Nucleus accumbens (tissue), 56 donors: ENCODE measurements at regions not wholly inside any gene's neighbourhood (a gene's known extent, or its start where the extent isn't known, plus 50 kb on each side); places are given as distances from the start of the nearest gene placed in this dataset.
"Not testable (repeated sequence)": the region's sequence is repeated elsewhere in the genome, so short reads cannot be mapped to it uniquely, and the experiment has no call there.

ENCODE experiments used
- DNase-seq, 56 donors: peaks; one replicate each; lab custom pipeline; 2025; lab: John Stamatoyannopoulos, UW

- no peak for DNase-seq
These were observed 123.9 kb upstream of the FOXN3 start for GRCh38 chr14:89540830-89541470.

GRCh38 chr14:89540009-89540829 lies 123.2 kb upstream of the FOXN3 start:
- no peak for DNase-seq

- no peak for DNase-seq
These were observed 120.9 kb upstream of the FOXN3 start for GRCh38 chr14:89537911-89538310.

- no peak for DNase-seq
These were observed 118.1 kb upstream of the FOXN3 start for GRCh38 chr14:89534902-89535685.

- DNase-seq = no peak
These were observed 116.7 kb upstream of the FOXN3 start for GRCh38 chr14:89533766-89534165.

- no peak for DNase-seq
These were observed 116.1 kb upstream of the FOXN3 start for GRCh38 chr14:89533136-89533535.

- no peak for DNase-seq
These were observed 114.8 kb upstream of the FOXN3 start for GRCh38 chr14:89531661-89532335.

- no peak for DNase-seq
These were observed 108.1 kb upstream of the FOXN3 start for GRCh38 chr14:89524990-89525667.

GRCh38 chr14:89524412-89524811 lies 107.4 kb upstream of the FOXN3 start:
- no peak for DNase-seq

GRCh38 chr14:89521988-89522387 lies 105.0 kb upstream of the FOXN3 start:
- no peak for DNase-seq

GRCh38 chr14:89519040-89519439 lies 102.0 kb upstream of the FOXN3 start:
- DNase-seq = no peak

GRCh38 chr14:89516173-89516572 lies 99.1 kb upstream of the FOXN3 start:
- DNase-seq = no peak

- no peak for DNase-seq
These were observed 97.6 kb upstream of the FOXN3 start for GRCh38 chr14:89514601-89515000.

GRCh38 chr14:89509891-89510290 lies 92.9 kb upstream of the FOXN3 start:
- no peak for DNase-seq

- no peak for DNase-seq
These were observed 91.8 kb upstream of the FOXN3 start for GRCh38 chr14:89508863-89509262.

GRCh38 chr14:89507926-89508460 lies 91.0 kb upstream of the FOXN3 start:
- DNase-seq = no peak

GRCh38 chr14:89507521-89507920 lies 90.5 kb upstream of the FOXN3 start:
- DNase-seq = no peak

GRCh38 chr14:89506891-89507452 lies 89.9 kb upstream of the FOXN3 start:
- DNase-seq = not testable (repeated sequence)

GRCh38 chr14:89504602-89505313 lies 87.7 kb upstream of the FOXN3 start:
- no peak for DNase-seq
